Panc1 (cell line): ENCODE measurements at regions not wholly inside any gene's neighbourhood (a gene's known extent, or its start where the extent isn't known, plus 50 kb on each side); places are given as distances from the start of the nearest gene placed in this dataset.

Source experiments
- POLR2AphosphoS5 ChIP-seq: IDR thresholded peaks from 2 replicates; pipeline ENCODE4 v1.6.1; 2012; ENCODE audit warnings: mild to moderate bottlenecking, low read depth, low read length, moderate library complexity
- REST ChIP-seq, 2 experiments: IDR thresholded peaks; 2 replicates each; pipeline ENCODE4 v1.6.1; 2011 to 2012; ENCODE audit warnings: low read depth in 2 of 2, control low read depth in 1 of 2, low read length in 1 of 2, mild to moderate bottlenecking in 1 of 2, moderate library complexity in 1 of 2; ENCODE audit not compliant: insufficient read depth in 1 of 2
- SIN3A ChIP-seq: IDR thresholded peaks from 2 replicates; pipeline ENCODE4 v1.6.1; 2012; ENCODE audit warnings: low read depth, mild to moderate bottlenecking, low read length, moderate library complexity, borderline replicate concordance; ENCODE audit not compliant: insufficient read depth
- TF ChIP-seq, protein P1 (sequence below): fragments of 450-650 bp; IDR thresholded peaks from 2 replicates; pipeline ENCODE4 v1.5.1; 2017; ENCODE audit warnings: mild to moderate bottlenecking

GRCh38 chr6:156102129-156102528, 646.5 kb upstream of the NOX3 start:
- TF ChIP-seq, protein P1, sequence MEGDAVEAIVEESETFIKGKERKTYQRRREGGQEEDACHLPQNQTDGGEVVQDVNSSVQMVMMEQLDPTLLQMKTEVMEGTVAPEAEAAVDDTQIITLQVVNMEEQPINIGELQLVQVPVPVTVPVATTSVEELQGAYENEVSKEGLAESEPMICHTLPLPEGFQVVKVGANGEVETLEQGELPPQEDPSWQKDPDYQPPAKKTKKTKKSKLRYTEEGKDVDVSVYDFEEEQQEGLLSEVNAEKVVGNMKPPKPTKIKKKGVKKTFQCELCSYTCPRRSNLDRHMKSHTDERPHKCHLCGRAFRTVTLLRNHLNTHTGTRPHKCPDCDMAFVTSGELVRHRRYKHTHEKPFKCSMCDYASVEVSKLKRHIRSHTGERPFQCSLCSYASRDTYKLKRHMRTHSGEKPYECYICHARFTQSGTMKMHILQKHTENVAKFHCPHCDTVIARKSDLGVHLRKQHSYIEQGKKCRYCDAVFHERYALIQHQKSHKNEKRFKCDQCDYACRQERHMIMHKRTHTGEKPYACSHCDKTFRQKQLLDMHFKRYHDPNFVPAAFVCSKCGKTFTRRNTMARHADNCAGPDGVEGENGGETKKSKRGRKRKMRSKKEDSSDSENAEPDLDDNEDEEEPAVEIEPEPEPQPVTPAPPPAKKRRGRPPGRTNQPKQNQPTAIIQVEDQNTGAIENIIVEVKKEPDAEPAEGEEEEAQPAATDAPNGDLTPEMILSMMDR = peak; percentile 56
- no peak for TF ChIP-seq POLR2AphosphoS5
- no peak for TF ChIP-seq REST (IDR thresholded peaks at IDR 0.05; ENCODE audit: insufficient read depth in 1 of 2, low read depth in 2 of 2, low read length in 1 of 2)
- TF ChIP-seq SIN3A = no peak
